Ishikawa (cell line): ENCODE measurements at regions not wholly inside any gene's neighbourhood (a gene's known extent, or its start where the extent isn't known, plus 50 kb on each side); places are given as distances from the start of the nearest gene placed in this dataset.

ENCODE experiments used
- CEBPB ChIP-seq: IDR thresholded peaks from 2 replicates; pipeline ENCODE4 v1.6.1; 2012
- CREB1 ChIP-seq: IDR thresholded peaks from 2 replicates; pipeline ENCODE4 v1.6.1; 2012; ENCODE audit warnings: low read depth
- EGR1 ChIP-seq: IDR thresholded peaks from 2 replicates; pipeline ENCODE4 v1.6.1; 2012
- EP300 ChIP-seq: IDR thresholded peaks from 2 replicates; pipeline ENCODE4 v1.6.1; 2012; ENCODE audit warnings: borderline replicate concordance
- FOXM1 ChIP-seq: IDR thresholded peaks from 2 replicates; pipeline ENCODE4 v1.6.1; 2012; ENCODE audit warnings: low read depth, borderline replicate concordance
- NFIC ChIP-seq: IDR thresholded peaks from 2 replicates; pipeline ENCODE4 v1.6.1; 2012
- RAD21 ChIP-seq: IDR thresholded peaks from 2 replicates; pipeline ENCODE4 v1.6.1; 2012; ENCODE audit warnings: low read depth
- TAF1 ChIP-seq: IDR thresholded peaks from 2 replicates; pipeline ENCODE4 v1.6.1; 2012; ENCODE audit warnings: low read depth, mild to moderate bottlenecking
- TCF12 ChIP-seq: IDR thresholded peaks from 2 replicates; pipeline ENCODE4 v1.6.1; 2012; ENCODE audit warnings: low read depth
- TEAD4 ChIP-seq: IDR thresholded peaks from 2 replicates; pipeline ENCODE4 v1.6.1; 2012
- YY1 ChIP-seq: IDR thresholded peaks from 2 replicates; pipeline ENCODE4 v1.6.1; 2012; ENCODE audit warnings: low read depth
- ZBTB7A ChIP-seq: IDR thresholded peaks from 2 replicates; pipeline ENCODE4 v1.6.1; 2012; ENCODE audit warnings: low read depth
- TF ChIP-seq, protein P1 (sequence below): IDR thresholded peaks from 2 replicates; pipeline ENCODE4 v1.6.1; 2012; ENCODE audit warnings: low read depth, mild to moderate bottlenecking
- TF ChIP-seq, protein P2 (sequence below): IDR thresholded peaks from 2 replicates; pipeline ENCODE4 v1.6.1; 2012
- TF ChIP-seq, protein P3 (sequence below): IDR thresholded peaks from 2 replicates; pipeline ENCODE4 v1.6.1; 2012

DNA sequence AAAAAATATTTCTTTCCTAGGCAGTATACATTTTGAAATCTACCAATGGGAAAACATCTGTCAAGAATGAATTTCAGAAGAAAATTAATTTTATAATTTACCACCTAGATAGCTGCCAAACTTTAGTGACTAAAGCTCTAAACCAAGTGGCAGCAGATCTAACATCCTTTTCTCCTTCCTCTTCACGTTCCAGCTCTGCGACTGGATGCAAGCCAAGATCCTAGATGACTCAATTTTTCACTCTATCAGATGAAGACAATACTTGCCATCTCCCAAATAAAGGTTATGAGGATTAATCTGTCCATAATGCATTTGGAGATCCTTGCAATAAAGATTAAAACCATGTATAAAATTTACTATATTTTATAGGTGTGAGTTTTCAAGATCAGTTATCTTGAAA, 66.7 kb upstream of the MIR17HG start:
- TF ChIP-seq TAF1 (no peak), EGR1 (no peak), TEAD4 (no peak), RAD21 (no peak), CEBPB (no peak), EP300 (no peak), FOXM1 (no peak), CREB1 (no peak), YY1 (no peak), ZBTB7A (no peak)
- TF ChIP-seq, protein P1, sequence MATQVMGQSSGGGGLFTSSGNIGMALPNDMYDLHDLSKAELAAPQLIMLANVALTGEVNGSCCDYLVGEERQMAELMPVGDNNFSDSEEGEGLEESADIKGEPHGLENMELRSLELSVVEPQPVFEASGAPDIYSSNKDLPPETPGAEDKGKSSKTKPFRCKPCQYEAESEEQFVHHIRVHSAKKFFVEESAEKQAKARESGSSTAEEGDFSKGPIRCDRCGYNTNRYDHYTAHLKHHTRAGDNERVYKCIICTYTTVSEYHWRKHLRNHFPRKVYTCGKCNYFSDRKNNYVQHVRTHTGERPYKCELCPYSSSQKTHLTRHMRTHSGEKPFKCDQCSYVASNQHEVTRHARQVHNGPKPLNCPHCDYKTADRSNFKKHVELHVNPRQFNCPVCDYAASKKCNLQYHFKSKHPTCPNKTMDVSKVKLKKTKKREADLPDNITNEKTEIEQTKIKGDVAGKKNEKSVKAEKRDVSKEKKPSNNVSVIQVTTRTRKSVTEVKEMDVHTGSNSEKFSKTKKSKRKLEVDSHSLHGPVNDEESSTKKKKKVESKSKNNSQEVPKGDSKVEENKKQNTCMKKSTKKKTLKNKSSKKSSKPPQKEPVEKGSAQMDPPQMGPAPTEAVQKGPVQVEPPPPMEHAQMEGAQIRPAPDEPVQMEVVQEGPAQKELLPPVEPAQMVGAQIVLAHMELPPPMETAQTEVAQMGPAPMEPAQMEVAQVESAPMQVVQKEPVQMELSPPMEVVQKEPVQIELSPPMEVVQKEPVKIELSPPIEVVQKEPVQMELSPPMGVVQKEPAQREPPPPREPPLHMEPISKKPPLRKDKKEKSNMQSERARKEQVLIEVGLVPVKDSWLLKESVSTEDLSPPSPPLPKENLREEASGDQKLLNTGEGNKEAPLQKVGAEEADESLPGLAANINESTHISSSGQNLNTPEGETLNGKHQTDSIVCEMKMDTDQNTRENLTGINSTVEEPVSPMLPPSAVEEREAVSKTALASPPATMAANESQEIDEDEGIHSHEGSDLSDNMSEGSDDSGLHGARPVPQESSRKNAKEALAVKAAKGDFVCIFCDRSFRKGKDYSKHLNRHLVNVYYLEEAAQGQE: no peak
- TF ChIP-seq, protein P2, sequence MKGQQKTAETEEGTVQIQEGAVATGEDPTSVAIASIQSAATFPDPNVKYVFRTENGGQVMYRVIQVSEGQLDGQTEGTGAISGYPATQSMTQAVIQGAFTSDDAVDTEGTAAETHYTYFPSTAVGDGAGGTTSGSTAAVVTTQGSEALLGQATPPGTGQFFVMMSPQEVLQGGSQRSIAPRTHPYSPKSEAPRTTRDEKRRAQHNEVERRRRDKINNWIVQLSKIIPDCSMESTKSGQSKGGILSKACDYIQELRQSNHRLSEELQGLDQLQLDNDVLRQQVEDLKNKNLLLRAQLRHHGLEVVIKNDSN: no peak

- TF ChIP-seq EGR1 (no peak), RAD21 (no peak), ZBTB7A (no peak), YY1 (no peak), NFIC (no peak), EP300 (no peak), TEAD4 (no peak)
- TF ChIP-seq, protein P2: no peak
These were observed 63.2 kb upstream of the MIR17HG start for GRCh38 chr13:91284335-91284734.

- TF ChIP-seq FOXM1 (no peak), EP300 (no peak), CEBPB (no peak), RAD21 (no peak), CREB1 (no peak), YY1 (no peak), TAF1 (no peak)
- TF ChIP-seq, protein P3, sequence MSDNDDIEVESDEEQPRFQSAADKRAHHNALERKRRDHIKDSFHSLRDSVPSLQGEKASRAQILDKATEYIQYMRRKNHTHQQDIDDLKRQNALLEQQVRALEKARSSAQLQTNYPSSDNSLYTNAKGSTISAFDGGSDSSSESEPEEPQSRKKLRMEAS: no peak
These were observed 61.2 kb upstream of the MIR17HG start for GRCh38 chr13:91286317-91286716.

DNA sequence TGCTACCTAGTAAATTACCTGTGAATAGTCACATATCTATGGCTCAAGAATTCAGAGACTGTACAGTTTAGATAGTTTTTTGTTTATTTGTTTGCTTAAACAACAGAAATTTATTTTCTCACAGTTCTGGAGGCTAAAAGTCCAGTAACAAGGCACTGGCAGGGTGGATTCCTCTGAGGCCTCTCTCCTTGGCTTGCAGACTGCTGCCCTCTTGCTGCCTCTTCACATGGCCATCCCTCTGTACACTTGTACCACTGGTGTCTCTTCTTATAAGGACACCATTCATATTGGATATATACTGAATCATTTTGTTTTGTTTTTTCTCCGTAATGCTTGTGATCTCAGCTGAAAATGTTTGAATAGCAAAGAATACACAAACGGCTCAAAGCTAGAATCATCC, 56.4 kb upstream of the MIR17HG start:
- no peak for TF ChIP-seq TAF1
- TF ChIP-seq, protein P2: no peak
- TF ChIP-seq TEAD4: no peak
- TF ChIP-seq CEBPB: no peak
- no peak for TF ChIP-seq NFIC
- no peak for TF ChIP-seq TCF12

- TF ChIP-seq TAF1 (no peak), EP300 (no peak), ZBTB7A (no peak)
- TF ChIP-seq, protein P2: no peak
These were observed 54.8 kb upstream of the MIR17HG start for GRCh38 chr13:91292630-91293221.

GRCh38 chr13:91295712-91296410, 51.6 kb upstream of the MIR17HG start:
- TF ChIP-seq CREB1 (no peak), NFIC (no peak), FOXM1 (no peak), EP300 (no peak), CEBPB (no peak), TCF12 (no peak), TAF1 (no peak), EGR1 (no peak), ZBTB7A (no peak), TEAD4 (no peak), YY1 (no peak)
- TF ChIP-seq, protein P2: no peak

GRCh38 chr13:91297503-91297902, 50.0 kb upstream of the MIR17HG start:
- TF ChIP-seq ZBTB7A (no peak), TCF12 (no peak), TEAD4 (no peak), RAD21 (no peak), NFIC (no peak), CEBPB (no peak), FOXM1 (no peak), YY1 (no peak), TAF1 (no peak), CREB1 (no peak), EP300 (no peak), EGR1 (no peak)
- TF ChIP-seq, protein P3: no peak
- TF ChIP-seq, protein P2: no peak
- TF ChIP-seq, protein P1: no peak
